Lower leg skin (tissue), 4 donors: ENCODE measurements at regions not wholly inside any gene's neighbourhood (a gene's known extent, or its start where the extent isn't known, plus 50 kb on each side); places are given as distances from the start of the nearest gene placed in this dataset.
"Not testable (repeated sequence)": the region's sequence is repeated elsewhere in the genome, so short reads cannot be mapped to it uniquely, and the experiment has no call there.

Experiments used
- DNase-seq, 2 donors: peaks; one replicate each; pipeline ENCODE4 v3.0.0-alpha.2; 2019; ENCODE audit warnings: low spot score in 2 of 2
- H3K4me3 ChIP-seq: fragments of 200-600 bp; sonication (generic); 2 replicates; pipeline ENCODE4 v1.5.1; 2017; ENCODE audit warnings: mild to moderate bottlenecking, low read depth; ENCODE audit not compliant: poor library complexity, severe bottlenecking
- POLR2A ChIP-seq, 2 donors: fragments of 450-650 bp; IDR thresholded peaks; one replicate each; pipeline ENCODE4 v1.6.1; 2016 to 2017; ENCODE audit warnings: antibody characterized with exemption in 2 of 2, mild to moderate bottlenecking in 1 of 2, moderate library complexity in 1 of 2
- WGBS, 2 donors: methylation state at CpG; one replicate each; pipeline ENCODE4 v1.1.5; 2018; 5-methylcytosine and 5-hydroxymethylcytosine counted together
- intact Hi-C: fragments of 100-400 bp; cut with DNase I; formaldehyde crosslinking; loops from one replicate; pipeline ENCODE4 v1.15.0; 2023; ENCODE audit warnings: low total_unique reads
- TF ChIP-seq, protein P1 (sequence below), 3 donors: fragments of 450-650 bp; IDR thresholded peaks; one replicate each; pipeline ENCODE4 v1.5.1; 2016; ENCODE audit warnings: antibody characterized with exemption in 3 of 3, mild to moderate bottlenecking in 3 of 3, moderate library complexity in 2 of 3

DNA sequence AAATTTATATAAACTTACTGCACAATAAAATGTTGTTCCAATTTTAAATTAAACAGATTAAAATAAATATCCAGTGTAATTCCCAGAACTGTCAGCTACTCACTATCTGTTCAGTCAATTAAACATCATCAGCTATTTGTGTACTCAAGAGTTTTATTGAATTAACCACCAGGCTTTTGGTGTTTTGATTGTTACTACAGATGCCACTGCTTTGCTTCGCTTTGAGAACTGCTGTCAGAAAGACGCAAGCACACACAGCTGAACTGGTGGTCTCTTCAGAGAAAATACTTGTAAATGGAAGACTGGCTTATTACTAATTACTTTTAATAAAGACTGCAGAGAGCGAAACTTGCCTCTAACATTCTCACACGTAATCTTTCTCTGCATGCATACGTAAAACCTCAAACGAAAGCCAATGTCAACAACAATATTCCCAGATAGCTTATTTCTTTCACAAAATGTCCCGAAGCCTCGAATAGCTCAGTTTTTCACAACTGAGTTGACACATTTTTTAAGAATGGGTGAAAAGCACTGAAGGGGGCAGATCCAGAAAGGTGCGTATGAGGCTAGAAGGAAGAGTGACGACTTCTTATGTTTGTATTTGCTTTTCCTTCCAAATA lies 259.6 kb upstream of the RPS23 start:
- intact Hi-C loops: no loop called here
- DNase-seq: no peak
- WGBS, 2 donors: 90 to 94% methylated on average over 10 of the region's 10 CpGs
- TF ChIP-seq, protein P1, sequence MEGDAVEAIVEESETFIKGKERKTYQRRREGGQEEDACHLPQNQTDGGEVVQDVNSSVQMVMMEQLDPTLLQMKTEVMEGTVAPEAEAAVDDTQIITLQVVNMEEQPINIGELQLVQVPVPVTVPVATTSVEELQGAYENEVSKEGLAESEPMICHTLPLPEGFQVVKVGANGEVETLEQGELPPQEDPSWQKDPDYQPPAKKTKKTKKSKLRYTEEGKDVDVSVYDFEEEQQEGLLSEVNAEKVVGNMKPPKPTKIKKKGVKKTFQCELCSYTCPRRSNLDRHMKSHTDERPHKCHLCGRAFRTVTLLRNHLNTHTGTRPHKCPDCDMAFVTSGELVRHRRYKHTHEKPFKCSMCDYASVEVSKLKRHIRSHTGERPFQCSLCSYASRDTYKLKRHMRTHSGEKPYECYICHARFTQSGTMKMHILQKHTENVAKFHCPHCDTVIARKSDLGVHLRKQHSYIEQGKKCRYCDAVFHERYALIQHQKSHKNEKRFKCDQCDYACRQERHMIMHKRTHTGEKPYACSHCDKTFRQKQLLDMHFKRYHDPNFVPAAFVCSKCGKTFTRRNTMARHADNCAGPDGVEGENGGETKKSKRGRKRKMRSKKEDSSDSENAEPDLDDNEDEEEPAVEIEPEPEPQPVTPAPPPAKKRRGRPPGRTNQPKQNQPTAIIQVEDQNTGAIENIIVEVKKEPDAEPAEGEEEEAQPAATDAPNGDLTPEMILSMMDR (IDR thresholded peaks at IDR 0.05): no peak
- no peak for TF ChIP-seq POLR2A (IDR thresholded peaks at IDR 0.05)
- no peak overlapping the region for H3K4me3 ChIP-seq

DNA sequence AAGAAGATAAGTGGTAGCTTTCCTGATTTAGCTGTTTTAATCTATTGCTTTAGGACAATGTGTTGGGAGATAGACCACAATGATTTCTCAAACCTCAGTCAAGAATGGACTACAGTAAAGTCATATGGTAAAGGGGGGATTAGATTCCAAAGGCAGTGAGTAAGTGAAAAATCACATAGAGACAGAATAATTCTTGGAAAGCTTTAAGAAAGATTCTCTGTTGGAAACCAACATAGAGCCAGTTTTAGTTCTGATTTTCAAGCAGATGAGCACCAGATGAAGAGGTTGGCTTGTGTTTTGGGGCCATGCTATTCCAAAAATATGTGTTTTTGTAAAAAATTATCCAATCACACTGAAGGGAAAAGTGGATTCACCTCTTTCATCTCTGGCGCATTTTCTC lies 256.8 kb upstream of the RPS23 start:
- H3K4me3 ChIP-seq: no peak overlapping the region
- 65 to 72% methylated on average over 1 of the region's 1 CpG for WGBS, 2 donors
- no peak for DNase-seq
- no peak for TF ChIP-seq POLR2A (IDR thresholded peaks at IDR 0.05)
- TF ChIP-seq, protein P1 (IDR thresholded peaks at IDR 0.05): no peak
- intact Hi-C loops: no loop called here

DNA sequence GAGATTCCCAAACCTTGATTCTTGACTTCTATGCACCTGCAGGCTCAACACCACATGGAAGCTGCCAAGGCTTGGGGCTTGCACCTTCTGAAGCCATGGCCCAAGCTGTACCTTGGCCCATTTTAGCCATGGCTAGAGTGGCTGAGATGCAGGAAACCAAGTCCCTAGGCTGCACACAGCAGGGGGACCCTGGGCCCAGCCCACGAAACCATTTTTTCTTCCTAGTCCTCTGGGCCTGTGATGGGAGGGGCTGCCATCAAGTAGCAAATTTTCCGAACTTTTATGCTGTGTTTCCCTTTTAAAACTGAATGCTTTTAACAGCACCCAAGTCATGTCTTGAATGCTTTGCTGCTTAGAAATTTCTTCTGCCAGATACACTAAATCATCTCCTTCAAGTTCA lies 253.9 kb upstream of the RPS23 start:
- DNase-seq, intact Hi-C loops, H3K4me3 ChIP-seq: not testable (repeated sequence)
- WGBS, 2 donors: 79 to 94% methylated on average over 2 of the region's 2 CpGs

DNA sequence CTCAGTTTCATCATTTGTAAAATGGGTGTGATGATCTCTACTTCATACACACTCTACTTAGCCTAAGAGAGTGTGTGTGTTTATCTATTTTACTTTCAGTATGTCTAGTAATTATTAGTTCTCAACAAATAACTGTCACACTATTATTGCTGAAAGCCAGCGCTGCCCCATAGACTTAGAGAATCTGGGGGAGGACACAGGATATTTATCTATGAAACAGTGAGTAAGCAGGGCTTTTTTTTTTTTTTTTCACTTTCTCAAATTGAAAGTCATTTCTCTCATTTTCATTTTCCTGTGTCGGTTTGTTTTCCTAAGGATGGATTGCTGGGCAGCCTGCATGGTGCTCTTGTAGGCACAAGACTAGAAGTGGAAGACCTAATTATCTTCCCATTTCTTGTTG lies 248.4 kb upstream of the RPS23 start:
- TF ChIP-seq, protein P1 (IDR thresholded peaks at IDR 0.05): no peak
- TF ChIP-seq POLR2A (IDR thresholded peaks at IDR 0.05): no peak
- WGBS, 2 donors: 87 to 92% methylated on average over 2 of the region's 2 CpGs
- no peak for DNase-seq
- intact Hi-C loops: loop anchor here (10.0 kb wide), 1 partner anchor 1638 kb away; no protein-coding TSS in a partner anchor
- H3K4me3 ChIP-seq: no peak overlapping the region

DNA sequence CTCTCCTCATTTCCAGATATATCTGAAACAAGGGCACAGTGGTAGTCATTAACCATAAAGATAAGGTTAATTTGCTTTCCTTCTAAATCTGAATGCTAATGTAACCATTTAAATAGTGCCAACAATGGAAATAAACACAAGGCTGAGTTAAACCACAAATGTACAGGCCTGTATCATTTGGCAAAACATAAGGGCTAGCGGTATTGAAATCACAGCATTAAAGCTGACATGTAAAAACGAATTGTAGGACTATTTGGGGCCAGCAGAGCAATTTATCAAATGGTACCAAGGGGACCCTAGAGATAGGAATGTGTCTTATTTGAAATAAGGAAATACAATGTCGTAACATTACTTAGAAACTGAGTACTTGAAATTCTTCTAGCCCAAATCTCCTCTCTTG lies 247.5 kb upstream of the RPS23 start:
- intact Hi-C loops: loop anchor here (10.0 kb wide), 1 partner anchor 1639 kb away; no protein-coding TSS in a partner anchor
- no peak overlapping the region for H3K4me3 ChIP-seq
- DNase-seq: no peak
- WGBS, 2 donors: 86 to 89% methylated on average over 3 of the region's 3 CpGs
- no peak for TF ChIP-seq POLR2A (IDR thresholded peaks at IDR 0.05)
- TF ChIP-seq, protein P1 (IDR thresholded peaks at IDR 0.05): no peak

DNA sequence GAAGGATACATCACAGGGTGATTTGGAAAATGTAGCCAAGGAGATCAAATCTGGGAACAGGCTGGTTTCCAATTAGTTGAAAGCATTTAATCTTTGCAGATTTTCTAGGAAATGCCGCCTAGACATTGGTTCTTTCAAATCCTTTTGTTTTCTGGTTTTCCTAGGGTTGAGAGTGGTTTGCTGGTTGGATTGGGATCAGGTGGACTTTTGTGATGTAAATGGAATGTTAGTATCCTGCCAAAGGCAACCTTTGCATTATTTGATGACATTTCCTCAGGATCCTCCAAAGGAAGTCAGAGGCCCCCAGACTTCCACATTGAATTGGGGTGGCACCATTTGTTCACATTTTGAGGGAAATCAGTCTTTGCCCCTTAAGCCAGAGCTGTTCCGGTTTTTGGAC lies 245.5 kb upstream of the RPS23 start:
- no peak overlapping the region for H3K4me3 ChIP-seq
- intact Hi-C loops: loop anchor here (10.0 kb wide), 1 partner anchor 1641 kb away; no protein-coding TSS in a partner anchor
- 69 to 85% methylated on average over 2 of the region's 2 CpGs for WGBS, 2 donors
- DNase-seq: no peak
- TF ChIP-seq, protein P1 (IDR thresholded peaks at IDR 0.05): no peak
